Epithelial cell of esophagus (primary cell): ENCODE measurements at regions not wholly inside any gene's neighbourhood (a gene's known extent, or its start where the extent isn't known, plus 50 kb on each side); places are given as distances from the start of the nearest gene placed in this dataset.

ENCODE experiments used
- DNase-seq: peaks from one replicate; pipeline ENCODE4 v3.0.0; 2010; ENCODE audit warnings: low read depth
- H3K4me3 ChIP-seq: 2 replicates; pipeline ENCODE4 v1.5.1; 2011; ENCODE audit warnings: mild to moderate bottlenecking, low read length, control low read depth
- CTCF ChIP-seq: IDR thresholded peaks from 2 replicates; pipeline ENCODE4 v1.5.1; 2011; ENCODE audit warnings: low read depth, mild to moderate bottlenecking, low read length, control low read depth, inconsistent platforms; ENCODE audit not compliant: insufficient read depth; ENCODE audit errors: missing control alignments

DNA sequence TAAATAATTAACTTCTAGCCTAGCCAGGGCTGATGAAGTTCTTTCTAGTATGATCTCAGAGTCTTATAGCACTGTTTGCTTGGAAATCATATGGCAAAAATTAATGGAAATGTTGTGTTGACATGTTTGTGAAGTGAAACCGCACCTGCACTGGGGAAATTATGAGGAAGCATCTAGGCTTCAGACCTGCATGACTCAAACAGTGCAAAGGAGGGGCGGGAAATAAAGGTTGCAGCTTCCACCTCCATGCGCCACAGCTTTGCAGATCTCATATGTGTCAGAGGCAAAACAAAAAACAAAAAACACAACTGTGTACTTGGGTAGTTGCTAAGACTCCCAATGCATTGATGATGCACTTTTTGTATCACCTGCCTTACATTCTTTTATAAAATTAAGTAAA, 1080.6 kb downstream of the PLA2G4A start:
- H3K4me3 ChIP-seq: no peak overlapping the region
- peak; percentile 63 for DNase-seq
- TF ChIP-seq CTCF: no peak

DNA sequence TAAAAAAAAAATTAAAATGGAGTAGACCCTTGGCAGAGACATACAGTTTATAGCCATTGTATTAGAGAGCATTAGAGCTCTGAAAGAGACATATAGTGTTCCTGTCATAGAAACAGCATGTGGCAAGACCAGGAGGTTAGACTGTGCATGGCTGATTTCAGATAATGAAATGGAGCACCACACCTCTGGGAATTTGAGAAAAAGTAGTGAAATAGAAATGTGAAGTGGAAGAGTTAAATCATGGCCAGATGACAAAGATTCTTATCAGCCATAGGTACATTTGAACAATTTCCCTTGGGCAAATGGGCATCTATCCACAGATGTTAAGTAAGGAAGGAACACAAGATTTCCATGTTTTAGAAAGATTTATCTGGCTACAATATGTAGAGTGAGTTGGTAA, 1083.1 kb downstream of the PLA2G4A start:
- no peak for DNase-seq
- no peak overlapping the region for H3K4me3 ChIP-seq
- no peak for TF ChIP-seq CTCF

DNA sequence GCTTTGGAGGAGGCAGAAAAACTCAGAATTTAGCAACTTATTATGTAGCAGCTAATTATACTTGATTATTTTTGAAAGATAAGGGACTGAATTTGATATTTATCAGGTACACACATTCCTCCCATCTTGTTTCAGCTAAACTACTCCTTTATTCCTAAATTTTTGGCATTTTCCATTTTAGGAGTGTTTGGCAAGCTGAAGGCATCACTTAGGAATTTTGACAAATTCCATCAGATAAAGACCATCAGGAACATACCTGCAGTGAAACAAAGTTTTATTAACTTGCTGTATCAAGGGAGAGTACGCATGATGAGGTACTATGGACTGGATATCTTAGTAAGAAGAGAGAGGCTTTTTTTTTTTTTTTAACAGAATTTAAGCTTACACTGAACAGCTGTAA, 1092.2 kb downstream of the PLA2G4A start:
- no peak for TF ChIP-seq CTCF
- DNase-seq: no peak
- H3K4me3 ChIP-seq: no peak overlapping the region

DNA sequence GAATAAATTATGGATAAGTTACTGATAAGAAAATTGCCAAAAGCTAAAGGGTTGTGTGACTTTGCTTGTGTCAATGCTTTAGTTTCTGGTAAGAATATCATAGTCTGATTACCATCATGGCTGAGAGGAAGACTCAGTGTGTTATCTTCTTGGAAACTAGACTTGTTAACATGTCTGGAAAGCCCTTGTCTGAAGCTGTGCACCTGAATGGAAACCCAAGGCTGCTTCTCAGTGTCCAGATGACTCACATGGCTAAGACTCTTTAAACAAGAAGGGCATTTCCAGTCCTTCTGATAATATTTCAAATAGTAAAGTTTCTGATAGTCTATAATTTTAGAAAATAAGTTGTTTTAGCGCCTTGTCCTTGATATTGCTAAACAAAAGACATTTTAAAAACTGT, 1092.7 kb downstream of the PLA2G4A start:
- no peak overlapping the region for H3K4me3 ChIP-seq
- peak; percentile 20 for DNase-seq
- no peak for TF ChIP-seq CTCF

DNA sequence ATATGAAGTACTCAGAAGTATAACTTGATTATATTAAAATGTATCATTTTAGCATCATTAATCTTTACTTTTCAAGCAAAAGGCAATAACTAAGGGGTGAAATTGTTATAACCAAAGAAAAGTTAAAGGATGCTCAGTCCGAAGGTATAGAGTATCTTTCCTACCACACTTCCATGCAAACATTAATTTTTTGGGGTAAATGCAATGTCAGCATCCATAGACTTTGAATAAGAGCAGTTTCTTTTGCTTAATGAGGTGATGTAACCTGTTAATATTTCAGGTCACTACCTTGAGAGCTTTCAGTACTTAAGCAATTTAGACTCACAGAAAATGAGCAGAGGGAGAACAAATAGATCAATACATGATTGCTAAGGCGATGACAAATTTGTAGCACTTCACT, 1093.5 kb downstream of the PLA2G4A start:
- TF ChIP-seq CTCF: no peak
- H3K4me3 ChIP-seq: no peak overlapping the region
- no peak for DNase-seq

GRCh38 chr1:187924252-187924651, 1095.5 kb downstream of the PLA2G4A start:
- DNase-seq: no peak
- no peak for TF ChIP-seq CTCF
- no peak overlapping the region for H3K4me3 ChIP-seq

DNA sequence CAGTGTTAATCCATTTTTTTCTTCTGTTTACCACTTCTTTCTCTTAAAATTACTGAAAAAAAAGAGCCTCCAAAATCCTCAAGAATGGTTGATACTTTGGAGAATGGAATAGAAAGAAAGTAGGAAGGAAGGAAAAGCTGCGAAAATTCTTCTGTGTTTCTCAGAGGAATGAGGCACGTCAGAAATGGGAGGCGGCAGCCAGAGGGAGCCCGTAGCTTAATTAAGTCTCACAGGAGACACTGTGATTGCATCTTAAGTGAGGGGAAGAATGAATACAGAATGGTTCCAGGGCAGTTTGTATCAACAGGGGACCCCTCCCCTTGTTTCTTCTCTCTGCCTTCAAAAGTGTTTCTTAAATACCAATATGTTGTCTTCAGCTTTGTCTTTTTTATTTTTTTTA, 1099.5 kb downstream of the PLA2G4A start:
- DNase-seq: peak; percentile 63
- H3K4me3 ChIP-seq: no peak overlapping the region
- peak; percentile 66 for TF ChIP-seq CTCF
